SK-MEL-5 (cell line): ENCODE measurements at regions not wholly inside any gene's neighbourhood (a gene's known extent, or its start where the extent isn't known, plus 50 kb on each side); places are given as distances from the start of the nearest gene placed in this dataset.

ENCODE experiments used
- DNase-seq: peaks from one replicate; pipeline ENCODE4 v3.0.0-alpha.2; 2016; ENCODE audit warnings: low read depth, low spot score
- in situ Hi-C: cut with HindIII; loops from 2 replicates; pipeline ENCODE4 v1.10.0; 2016; ENCODE audit warnings: low sequenced_read_pairs, high pct_unique_total_duplicates, low pct_unique_long_range_greater_than_20kb

- DNase-seq: no peak
- in situ Hi-C loops: no loop called here
These were observed 190.3 kb upstream of the MAF start for GRCh38 chr16:79790854-79791253.

GRCh38 chr16:79788949-79789348 is 188.4 kb upstream of the MAF start:
- in situ Hi-C loops: no loop called here
- no peak for DNase-seq

GRCh38 chr16:79786389-79786788 is 185.9 kb upstream of the MAF start:
- DNase-seq: no peak

GRCh38 chr16:79784007-79784406 is 183.5 kb upstream of the MAF start:
- in situ Hi-C loops: no loop called here
- no peak for DNase-seq

More at GRCh38 chr16:79786389-79786788, 185.9 kb upstream of the MAF start:
- in situ Hi-C loops: no loop called here

GRCh38 chr16:79777679-79778078 is 177.1 kb upstream of the MAF start:
- DNase-seq: no peak
- in situ Hi-C loops: no loop called here

- DNase-seq: peak; percentile 22
- in situ Hi-C loops: no loop called here
These were observed 175.8 kb upstream of the MAF start for GRCh38 chr16:79776243-79776847.

- DNase-seq: no peak
- in situ Hi-C loops: no loop called here
These were observed 172.2 kb upstream of the MAF start for GRCh38 chr16:79772784-79773183.

GRCh38 chr16:79772048-79772447 is 171.5 kb upstream of the MAF start:
- no peak for DNase-seq
- in situ Hi-C loops: no loop called here

GRCh38 chr16:79770244-79771064 is 169.9 kb upstream of the MAF start:
- peak; percentile 86 for DNase-seq
- in situ Hi-C loops: no loop called here

- in situ Hi-C loops: no loop called here
- no peak for DNase-seq
These were observed 169.3 kb upstream of the MAF start for GRCh38 chr16:79769928-79770243.

- DNase-seq: no peak
- in situ Hi-C loops: no loop called here
These were observed 168.9 kb upstream of the MAF start for GRCh38 chr16:79769270-79769927.

- peak; percentile 4 for DNase-seq
- in situ Hi-C loops: no loop called here
These were observed 167.9 kb upstream of the MAF start for GRCh38 chr16:79768276-79768970.

GRCh38 chr16:79767421-79768275 is 167.1 kb upstream of the MAF start:
- in situ Hi-C loops: no loop called here
- DNase-seq: peak; percentile 66

- in situ Hi-C loops: no loop called here
- DNase-seq: no peak
These were observed 165.4 kb upstream of the MAF start for GRCh38 chr16:79765901-79766394.

GRCh38 chr16:79765431-79765830 is 164.9 kb upstream of the MAF start:
- in situ Hi-C loops: no loop called here
- no peak for DNase-seq

GRCh38 chr16:79764415-79765110 is 164.0 kb upstream of the MAF start:
- in situ Hi-C loops: no loop called here

GRCh38 chr16:79762217-79762616 is 161.7 kb upstream of the MAF start:
- in situ Hi-C loops: no loop called here

More at GRCh38 chr16:79764415-79765110, 164.0 kb upstream of the MAF start:
- DNase-seq: no peak

More at GRCh38 chr16:79762217-79762616, 161.7 kb upstream of the MAF start:
- DNase-seq: no peak
